ENCODE measurements at regions not wholly inside any gene's neighbourhood (a gene's known extent, or its start where the extent isn't known, plus 50 kb on each side); places are given as distances from the start of the nearest gene placed in this dataset.

DNA sequence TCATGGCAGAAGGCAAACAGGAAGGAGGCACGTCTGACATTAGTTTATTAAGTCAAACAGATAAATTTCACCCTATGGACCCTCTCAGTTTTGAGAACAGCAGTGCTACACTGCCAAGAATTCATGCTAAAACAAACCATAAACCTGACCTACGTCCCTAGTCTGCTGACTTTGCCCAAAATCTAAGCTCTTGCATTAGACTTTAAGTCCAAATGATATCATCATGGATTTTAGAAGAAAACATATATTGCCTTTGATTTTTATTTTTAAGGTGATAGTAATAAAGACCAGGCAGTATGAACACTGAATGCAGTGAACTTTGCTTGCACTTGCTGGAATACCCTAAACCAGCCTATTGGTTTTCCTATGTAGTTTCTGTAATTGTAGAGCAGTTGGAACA, 79.6 kb upstream of the GADL1 start:
- TF ChIP-seq, protein P1, sequence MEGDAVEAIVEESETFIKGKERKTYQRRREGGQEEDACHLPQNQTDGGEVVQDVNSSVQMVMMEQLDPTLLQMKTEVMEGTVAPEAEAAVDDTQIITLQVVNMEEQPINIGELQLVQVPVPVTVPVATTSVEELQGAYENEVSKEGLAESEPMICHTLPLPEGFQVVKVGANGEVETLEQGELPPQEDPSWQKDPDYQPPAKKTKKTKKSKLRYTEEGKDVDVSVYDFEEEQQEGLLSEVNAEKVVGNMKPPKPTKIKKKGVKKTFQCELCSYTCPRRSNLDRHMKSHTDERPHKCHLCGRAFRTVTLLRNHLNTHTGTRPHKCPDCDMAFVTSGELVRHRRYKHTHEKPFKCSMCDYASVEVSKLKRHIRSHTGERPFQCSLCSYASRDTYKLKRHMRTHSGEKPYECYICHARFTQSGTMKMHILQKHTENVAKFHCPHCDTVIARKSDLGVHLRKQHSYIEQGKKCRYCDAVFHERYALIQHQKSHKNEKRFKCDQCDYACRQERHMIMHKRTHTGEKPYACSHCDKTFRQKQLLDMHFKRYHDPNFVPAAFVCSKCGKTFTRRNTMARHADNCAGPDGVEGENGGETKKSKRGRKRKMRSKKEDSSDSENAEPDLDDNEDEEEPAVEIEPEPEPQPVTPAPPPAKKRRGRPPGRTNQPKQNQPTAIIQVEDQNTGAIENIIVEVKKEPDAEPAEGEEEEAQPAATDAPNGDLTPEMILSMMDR (IDR thresholded peaks at IDR 0.05) = no peak
- no peak for TF ChIP-seq POLR2A (IDR thresholded peaks at IDR 0.05)
